Thymus (tissue), 11 donors: ENCODE measurements at regions not wholly inside any gene's neighbourhood (a gene's known extent, or its start where the extent isn't known, plus 50 kb on each side); places are given as distances from the start of the nearest gene placed in this dataset.
"Not testable (repeated sequence)": the region's sequence is repeated elsewhere in the genome, so short reads cannot be mapped to it uniquely, and the experiment has no call there.

Experiments used
- DNase-seq, 9 donors: peaks; one replicate each; pipeline ENCODE4 v3.0.0-alpha.2; 2013; ENCODE audit warnings: low spot score in 9 of 9, low read depth in 6 of 9, missing footprints in 1 of 9
- H3K27ac ChIP-seq, 2 donors: one replicate each; pipeline ENCODE4 v1.5.1; 2013; ENCODE audit warnings: control low read depth in 1 of 2, low read depth in 1 of 2, low read length in 1 of 2, mild to moderate bottlenecking in 1 of 2, moderate library complexity in 1 of 2
- H3K27me3 ChIP-seq, 2 donors: one replicate each; pipeline ENCODE4 v1.5.1; 2013; ENCODE audit warnings: low read length in 1 of 2; ENCODE audit not compliant: control insufficient read depth in 2 of 2, insufficient read depth in 1 of 2
- H3K36me3 ChIP-seq, 2 donors: one replicate each; pipeline ENCODE4 v1.5.1; 2013; ENCODE audit warnings: low read length in 1 of 2, mild to moderate bottlenecking in 1 of 2, moderate library complexity in 1 of 2; ENCODE audit not compliant: control insufficient read depth in 2 of 2, insufficient read depth in 2 of 2
- H3K4me1 ChIP-seq, 2 donors: one replicate each; pipeline ENCODE4 v1.5.1; 2013; ENCODE audit warnings: low read length in 2 of 2; ENCODE audit not compliant: control insufficient read depth in 2 of 2, insufficient read depth in 2 of 2
- H3K4me3 ChIP-seq, 2 donors: one replicate each; pipeline ENCODE4 v1.5.1; 2013; ENCODE audit warnings: low read length in 2 of 2, control low read depth in 1 of 2, mild to moderate bottlenecking in 1 of 2
- H3K9me3 ChIP-seq, 2 donors: one replicate each; pipeline ENCODE4 v1.5.1; 2013; ENCODE audit warnings: low read length in 1 of 2, mild to moderate bottlenecking in 1 of 2; ENCODE audit not compliant: control insufficient read depth in 2 of 2, insufficient read depth in 1 of 2
- WGBS: extraction: QIAGEN DNeasy Blood & Tissue Kit; methylation state at CpG from one replicate; pipeline ENCODE4 v1.1.7; 2013; 5-methylcytosine and 5-hydroxymethylcytosine counted together
- donor health status: healthy.

- DNase-seq = no peak
Measured at GRCh38 chr7:136122026-136122425, 144.9 kb upstream of the MTPN start.

GRCh38 chr7:136117539-136117938 is 140.4 kb upstream of the MTPN start:
- Histone ChIP-seq H3K4me1 (no peaks in the 10 kb centered on the region), H3K4me3 (no peak overlapping the region), H3K27ac (no peak overlapping the region), H3K9me3 (no peaks in the 10 kb centered on the region), H3K36me3 (no peaks in the 10 kb centered on the region), H3K27me3 (no peaks in the 10 kb centered on the region)
- 96% methylated on average over 7 of the region's 7 CpGs for WGBS
- no peak for DNase-seq

More at GRCh38 chr7:136122026-136122425, 144.9 kb upstream of the MTPN start:
- 76% methylated on average over 1 of the region's 1 CpG for WGBS
- H3K27me3 ChIP-seq = no peaks in the 10 kb centered on the region
- H3K4me1 ChIP-seq = no peaks in the 10 kb centered on the region
- no peak overlapping the region for H3K27ac ChIP-seq
- H3K9me3 ChIP-seq = no peaks in the 10 kb centered on the region
- no peak overlapping the region for H3K4me3 ChIP-seq
- no peaks in the 10 kb centered on the region for H3K36me3 ChIP-seq

- DNase-seq = no peak
- Histone ChIP-seq H3K4me3 (no peak overlapping the region), H3K4me1 (no peaks in the 10 kb centered on the region), H3K27me3 (no peaks in the 10 kb centered on the region), H3K9me3 (no peaks in the 10 kb centered on the region), H3K27ac (no peak overlapping the region), H3K36me3 (no peaks in the 10 kb centered on the region)
- WGBS = 89% methylated on average over 11 of the region's 11 CpGs
Measured at GRCh38 chr7:136116186-136116585, 139.0 kb upstream of the MTPN start.

GRCh38 chr7:136114966-136115762 is 138.0 kb upstream of the MTPN start:
- Histone ChIP-seq H3K36me3 (no peaks in the 10 kb centered on the region), H3K27ac (no peak overlapping the region), H3K27me3 (no peaks in the 10 kb centered on the region), H3K4me1 (no peaks in the 10 kb centered on the region), H3K4me3 (no peak overlapping the region), H3K9me3 (no peaks in the 10 kb centered on the region)
- WGBS = 50% methylated on average over 21 of the region's 21 CpGs
- peak; percentile 6 to 63 (median 28) for DNase-seq

GRCh38 chr7:136114467-136114866 is 137.3 kb upstream of the MTPN start:
- not testable (repeated sequence) for H3K4me1 ChIP-seq, DNase-seq, H3K4me3 ChIP-seq, H3K27ac ChIP-seq, H3K9me3 ChIP-seq, H3K36me3 ChIP-seq, H3K27me3 ChIP-seq
- WGBS = 70% methylated on average over 6 of the region's 6 CpGs

- H3K27ac ChIP-seq, H3K36me3 ChIP-seq, H3K27me3 ChIP-seq, H3K4me3 ChIP-seq, H3K4me1 ChIP-seq, DNase-seq, H3K9me3 ChIP-seq: not testable (repeated sequence)
- WGBS = 36% methylated on average over 1 of the region's 1 CpG
Measured at GRCh38 chr7:136109037-136109436, 131.9 kb upstream of the MTPN start.

GRCh38 chr7:136105191-136105590 is 128.0 kb upstream of the MTPN start:
- Histone ChIP-seq H3K4me1 (no peaks in the 10 kb centered on the region), H3K27ac (no peak overlapping the region), H3K4me3 (no peak overlapping the region), H3K27me3 (no peaks in the 10 kb centered on the region), H3K9me3 (peaks cover 0 to 2% of the 10 kb centered on the region in 2 donors), H3K36me3 (no peaks in the 10 kb centered on the region)
- DNase-seq = no peak
- whole genome bisulfite sequencing = 93% methylated on average over 1 of the region's 1 CpG

GRCh38 chr7:136104269-136104603 is 127.1 kb upstream of the MTPN start:
- 54% methylated on average over 2 of the region's 2 CpGs for WGBS

GRCh38 chr7:136103545-136104268 is 126.5 kb upstream of the MTPN start:
- Histone ChIP-seq H3K4me3 (no peak overlapping the region), H3K27me3 (no peaks in the 10 kb centered on the region), H3K27ac (no peak overlapping the region), H3K9me3 (peaks cover 0 to 5% of the 10 kb centered on the region in 2 donors), H3K4me1 (no peaks in the 10 kb centered on the region), H3K36me3 (no peaks in the 10 kb centered on the region)
- 98% methylated on average over 2 of the region's 2 CpGs for WGBS
- DNase-seq = no peak

More at GRCh38 chr7:136104269-136104603, 127.1 kb upstream of the MTPN start:
- H3K27ac ChIP-seq = no peak overlapping the region
- no peaks in the 10 kb centered on the region for H3K36me3 ChIP-seq
- no peaks in the 10 kb centered on the region for H3K4me1 ChIP-seq
- no peak overlapping the region for H3K4me3 ChIP-seq
- no peaks in the 10 kb centered on the region for H3K27me3 ChIP-seq
- peaks cover 0 to 5% of the 10 kb centered on the region in 2 donors for H3K9me3 ChIP-seq
- DNase-seq = no peak
